CD4-positive, alpha-beta T cell (primary cell): ENCODE measurements at regions not wholly inside any gene's neighbourhood (a gene's known extent, or its start where the extent isn't known, plus 50 kb on each side); places are given as distances from the start of the nearest gene placed in this dataset.

Source experiments
- ATAC-seq: fragments of 200-7000 bp; cut with Tn5 transposase; one replicate; pipeline ENCODE4 v1.10.0; 2022; ENCODE audit warnings: mild to moderate bottlenecking; ENCODE audit not compliant: poor library complexity
- CTCF ChIA-PET: fragments of 350-600 bp; sonication (Branson Sonifier 250); formaldehyde crosslinking; loops from one replicate; lab custom pipeline; 2021; ENCODE audit warnings: antibody characterized with exemption, inconsistent platforms; lab: Charles Lee
- POLR2A ChIA-PET: fragments of 350-600 bp; sonication (Branson Sonifier 250); formaldehyde crosslinking; loops from one replicate; lab custom pipeline; 2021; ENCODE audit warnings: antibody characterized with exemption, inconsistent platforms; lab: Charles Lee
- DNase-seq, 14 experiments: peaks; one replicate each; pipeline ENCODE4 v3.0.0-alpha.2; 2013 to 2020; ENCODE audit warnings: mixed read lengths in 2 of 14
- H3K27ac ChIP-seq, 2 donors: one replicate each; pipeline versions ENCODE4 v1.5.1 to v1.7.0; 2013; ENCODE audit warnings: low read length in 2 of 2, low read depth in 1 of 2, mild to moderate bottlenecking in 1 of 2
- H3K27me3 ChIP-seq, 2 experiments: 1 replicate in 1 of 2; 2 replicates in 1 of 2; pipeline versions ENCODE4 v1.6.1 to v1.7.0; 2013; ENCODE audit warnings: low read length in 2 of 2, control low read depth in 1 of 2, mild to moderate bottlenecking in 1 of 2, moderate library complexity in 1 of 2; ENCODE audit not compliant: insufficient read depth in 2 of 2, control insufficient read depth in 1 of 2
- H3K36me3 ChIP-seq: one replicate; pipeline ENCODE4 v1.6.1; 2013; ENCODE audit warnings: low read length, control low read depth; ENCODE audit not compliant: insufficient read depth
- H3K4me1 ChIP-seq: one replicate; pipeline ENCODE4 v1.6.1; 2013; ENCODE audit warnings: low read length, control low read depth; ENCODE audit not compliant: insufficient read depth
- H3K4me3 ChIP-seq: one replicate; pipeline ENCODE4 v1.5.1; 2013; ENCODE audit warnings: mild to moderate bottlenecking, low read length, moderate library complexity
- H3K9me3 ChIP-seq, 2 experiments: 1 replicate in 1 of 2; 2 replicates in 1 of 2; pipeline versions ENCODE4 v1.6.1 to v1.7.0; 2013; ENCODE audit warnings: low read length in 2 of 2, mild to moderate bottlenecking in 2 of 2, control low read depth in 1 of 2, moderate library complexity in 1 of 2; ENCODE audit not compliant: control insufficient read depth in 1 of 2, insufficient read depth in 1 of 2
- H3K27ac Mint-ChIP-seq: one replicate; pipeline ENCODE4 v1.8.0; 2020; ENCODE audit warnings: mixed read lengths
- H3K27me3 Mint-ChIP-seq: one replicate; pipeline ENCODE4 v1.8.0; 2021; ENCODE audit warnings: mixed read lengths
- H3K36me3 Mint-ChIP-seq: one replicate; pipeline ENCODE4 v1.8.0; 2021; ENCODE audit warnings: low read depth, mixed read lengths
- H3K4me1 Mint-ChIP-seq: one replicate; pipeline ENCODE4 v1.8.0; 2021; ENCODE audit warnings: low read depth, mixed read lengths
- H3K4me3 Mint-ChIP-seq: one replicate; pipeline ENCODE4 v1.8.0; 2020; ENCODE audit warnings: mild to moderate bottlenecking, mixed read lengths
- H3K9me3 Mint-ChIP-seq: one replicate; pipeline ENCODE4 v1.8.0; 2020; ENCODE audit warnings: mixed read lengths
- CTCF ChIP-seq: fragments of 200-600 bp; IDR thresholded peaks from one replicate; pipeline ENCODE4 v1.8.0; 2022; ENCODE audit warnings: antibody characterized with exemption, mild to moderate bottlenecking
- intact Hi-C, 2 experiments: fragments of 100-400 bp; cut with DNase I in 1 of 2; cut with micrococcal nuclease in 1 of 2; formaldehyde crosslinking; loops; one replicate each; pipeline versions ENCODE4 v1.15.1 to v1.9.0; 2023 to 2025; cut with DNase I, micrococcal nuclease

- H3K4me3 Mint-ChIP-seq = no peak overlapping the region
- H3K4me1 Mint-ChIP-seq = peaks cover 7% of the 10 kb centered on the region
- H3K4me3 ChIP-seq = no peak overlapping the region
- no peak for TF ChIP-seq CTCF
- no peak overlapping the region for H3K27ac ChIP-seq
- ATAC-seq (no peak), DNase-seq (no peak)
- no peak overlapping the region for H3K27ac Mint-ChIP-seq
- ChIA-PET CTCF (no interaction called here), POLR2A (no interaction called here)
- H3K4me1 ChIP-seq = no peaks in the 10 kb centered on the region
- intact Hi-C loops = no loop called here
- peaks cover 3 to 6% of the 10 kb centered on the region in 2 experiments for H3K27me3 ChIP-seq
- no peaks in the 10 kb centered on the region for H3K9me3 ChIP-seq
- H3K36me3 Mint-ChIP-seq = no peaks in the 10 kb centered on the region
- H3K27me3 Mint-ChIP-seq = peaks cover 34% of the 10 kb centered on the region
- H3K36me3 ChIP-seq = no peaks in the 10 kb centered on the region
- no peaks in the 10 kb centered on the region for H3K9me3 Mint-ChIP-seq
These were observed 233.8 kb downstream of the SIM1 start for GRCh38 chr6:100230953-100231316.

- intact Hi-C loops = no loop called here
- Histone ChIP-seq H3K4me1 (no peaks in the 10 kb centered on the region), H3K27ac (no peak overlapping the region), H3K36me3 (no peaks in the 10 kb centered on the region), H3K9me3 (no peaks in the 10 kb centered on the region), H3K27me3 (peaks cover 3 to 6% of the 10 kb centered on the region in 2 experiments), H3K4me3 (no peak overlapping the region)
- DNase-seq (no peak), ATAC-seq (no peak)
- H3K27ac Mint-ChIP-seq = no peak overlapping the region
- H3K4me1 Mint-ChIP-seq = peaks cover 7% of the 10 kb centered on the region
- no peaks in the 10 kb centered on the region for H3K9me3 Mint-ChIP-seq
- no peak overlapping the region for H3K4me3 Mint-ChIP-seq
- no peaks in the 10 kb centered on the region for H3K36me3 Mint-ChIP-seq
- H3K27me3 Mint-ChIP-seq = peaks cover 34% of the 10 kb centered on the region
- no peak for TF ChIP-seq CTCF
- POLR2A ChIA-PET = no interaction called here
- CTCF ChIA-PET = no interaction called here
These were observed 234.4 kb downstream of the SIM1 start for GRCh38 chr6:100230115-100230952.

- ATAC-seq (no peak), DNase-seq (no peak)
- ChIA-PET CTCF (interaction anchor here (0.6 kb wide), 1 partner anchor 664 kb away, joined by 3 read pairs; no protein-coding TSS in a partner anchor), POLR2A (no interaction called here)
- TF ChIP-seq CTCF = no peak
- Histone ChIP-seq H3K36me3 (no peaks in the 10 kb centered on the region), H3K27ac (no peak overlapping the region), H3K4me1 (no peaks in the 10 kb centered on the region), H3K4me3 (no peak overlapping the region), H3K9me3 (no peaks in the 10 kb centered on the region), H3K27me3 (peaks cover 3 to 6% of the 10 kb centered on the region in 2 experiments)
- intact Hi-C loops = no loop called here
- H3K27ac Mint-ChIP-seq = no peak overlapping the region
- no peaks in the 10 kb centered on the region for H3K9me3 Mint-ChIP-seq
- H3K36me3 Mint-ChIP-seq = no peaks in the 10 kb centered on the region
- peaks cover 34% of the 10 kb centered on the region for H3K27me3 Mint-ChIP-seq
- peak overlapping the region; percentile 45 for H3K4me3 Mint-ChIP-seq
- peaks cover 7% of the 10 kb centered on the region for H3K4me1 Mint-ChIP-seq
These were observed 235.2 kb downstream of the SIM1 start for GRCh38 chr6:100229512-100229911.
